HepG2 (cell line): ENCODE measurements at regions not wholly inside any gene's neighbourhood (a gene's known extent, or its start where the extent isn't known, plus 50 kb on each side); places are given as distances from the start of the nearest gene placed in this dataset.

ENCODE experiments used
- ATAC-seq: fragments of 200-7000 bp; cut with Tn5 transposase; 3 replicates; pipeline ENCODE4 v1.9.1; 2020; ENCODE audit warnings: mild to moderate bottlenecking, moderate library complexity
- BruUV-seq: library from RNA; stranded (reverse); fragments of 400-500 nt; replicated peaks from 2 replicates; lab custom pipeline; 2021; lab: Mats Ljungman, UMichigan
- CTCF ChIA-PET: fragments of 300-600 bp; formaldehyde crosslinking; extraction: SDS; loops from one replicate; lab custom pipeline; 2021; ENCODE audit warnings: low total read pairs, inconsistent platforms, low intra/inter-chr PET ratio; lab: Yijun Ruan, JAX
- POLR2A ChIA-PET: fragments of 350-600 bp; sonication (Branson Sonifier 250); formaldehyde crosslinking; loops from one replicate; lab custom pipeline; 2020; ENCODE audit warnings: antibody characterized with exemption, inconsistent platforms; lab: Yijun Ruan, JAX
- DNase-seq: peaks from one replicate; pipeline ENCODE4 v3.0.0-alpha.2; 2015; ENCODE audit warnings: low spot score
- FAIRE-seq: peaks from 3 replicates; lab custom pipeline; 2011; peaks lifted over from hg19 to GRCh38; lab: Jason Lieb, UNC
- H2AFZ ChIP-seq: one replicate; pipeline ENCODE4 v1.6.1; 2011; ENCODE audit warnings: low read length, inconsistent platforms
- H3K27ac ChIP-seq: fragments of 300-600 bp; 3 replicates; pipeline ENCODE4 v1.8.0; 2011; ENCODE audit warnings: mixed run types, mild to moderate bottlenecking, mixed read lengths, low read length, inconsistent platforms; ENCODE audit not compliant: insufficient read depth; ENCODE audit errors: extremely low read length
- H3K27me3 ChIP-seq, 2 experiments: fragments of 200-600 bp in 1 of 2; 2 replicates in 1 of 2; 3 replicates in 1 of 2; pipeline versions ENCODE4 v1.6.0 to v1.8.0; 2011; ENCODE audit warnings: low read length in 2 of 2, mild to moderate bottlenecking in 2 of 2, moderate library complexity in 2 of 2, inconsistent platforms in 1 of 2; ENCODE audit not compliant: insufficient read depth in 2 of 2, control insufficient read depth in 1 of 2
- H3K36me3 ChIP-seq, 2 experiments: fragments of 200-600 bp in 1 of 2; replicated peaks in 1 of 2; 2 replicates in 1 of 2; 3 replicates in 1 of 2; pipeline versions ENCODE4 v1.5.1 to v1.8.0; 2011; ENCODE audit warnings: low read length in 2 of 2, inconsistent platforms in 1 of 2; ENCODE audit not compliant: insufficient read depth in 2 of 2, control insufficient read depth in 1 of 2
- H3K4me1 ChIP-seq: 2 replicates; pipeline ENCODE4 v1.5.1; 2012; ENCODE audit warnings: low read length, inconsistent platforms; ENCODE audit not compliant: insufficient read depth
- H3K4me2 ChIP-seq: 2 replicates; pipeline ENCODE4 v1.6.0; 2011; ENCODE audit warnings: low read depth, low read length, inconsistent platforms
- H3K4me3 ChIP-seq, 3 experiments: fragments of 200-600 bp in 1 of 3; sonication (generic), shearing (Covaris generic) in 1 of 3; replicated peaks in 1 of 3; 2 replicates each; pipeline ENCODE4 v1.5.1; 2011 to 2016; ENCODE audit warnings: low read length in 3 of 3, inconsistent platforms in 2 of 3, low read depth in 2 of 3, mild to moderate bottlenecking in 2 of 3, control low read depth in 1 of 3, mixed read lengths in 1 of 3; ENCODE audit not compliant: insufficient read depth in 1 of 3
- H3K79me2 ChIP-seq: one replicate; pipeline ENCODE4 v1.6.1; 2011; ENCODE audit warnings: low read length, inconsistent platforms; ENCODE audit not compliant: insufficient read depth
- H3K9ac ChIP-seq: 2 replicates; pipeline ENCODE4 v1.6.0; 2011; ENCODE audit warnings: mild to moderate bottlenecking, low read depth, low read length, inconsistent platforms; ENCODE audit not compliant: insufficient read depth
- H3K9me3 ChIP-seq: 2 replicates; pipeline ENCODE4 v1.5.1; 2012; ENCODE audit warnings: mild to moderate bottlenecking, low read length
- H4K20me1 ChIP-seq: 2 replicates; pipeline ENCODE4 v1.6.0; 2011; ENCODE audit warnings: inconsistent platforms, mild to moderate bottlenecking, low read length, moderate library complexity; ENCODE audit not compliant: insufficient read depth
- HNRNPK ChIP-seq: fragments of 200-400 bp; formaldehyde crosslinking; IDR thresholded peaks from 2 replicates; pipeline ENCODE4 v1.6.1; 2018; ENCODE audit warnings: low read length, low read depth, moderate library complexity, mild to moderate bottlenecking; ENCODE audit not compliant: poor library complexity, severe bottlenecking
- KLF9 ChIP-seq: IDR thresholded peaks from 2 replicates; pipeline ENCODE4 v1.6.1; 2016; ENCODE audit warnings: low read depth
- LCORL ChIP-seq, 2 experiments: fragments of 450-650 bp in 1 of 2; sonication (generic) in 1 of 2; formaldehyde crosslinking in 1 of 2; IDR thresholded peaks; 2 replicates each; pipeline versions ENCODE4 v1.5.0 to v1.6.1; 2017 to 2020; ENCODE audit warnings: antibody characterized with exemption in 1 of 2, missing genetic modification reagents in 1 of 2
- MAZ ChIP-seq, 2 experiments: sonication (generic) in 1 of 2; formaldehyde crosslinking in 1 of 2; IDR thresholded peaks; 2 replicates each; pipeline versions ENCODE4 v1.5.0 to v1.6.1; 2012 to 2020; ENCODE audit warnings: low read depth in 2 of 2, mild to moderate bottlenecking in 2 of 2, borderline replicate concordance in 1 of 2, improper control_type of control experiment in 1 of 2, low read length in 1 of 2, missing genetic modification reagents in 1 of 2, moderate library complexity in 1 of 2
- MIER3 ChIP-seq: IDR thresholded peaks from 2 replicates; pipeline ENCODE4 v1.6.1; 2016; ENCODE audit warnings: missing compliant biosample characterization, borderline replicate concordance
- SNAPC2 ChIP-seq: sonication (generic); formaldehyde crosslinking; IDR thresholded peaks from 2 replicates; pipeline ENCODE4 v1.8.1; 2022; ENCODE audit warnings: mild to moderate bottlenecking, missing genetic modification reagents
- TP53 ChIP-seq: sonication (generic); formaldehyde crosslinking; conservative IDR thresholded peaks from 2 replicates; pipeline ENCODE4 v1.4.0; 2020; ENCODE audit warnings: missing genetic modification reagents
- YEATS4 ChIP-seq: sonication (generic); formaldehyde crosslinking; IDR thresholded peaks from 2 replicates; pipeline ENCODE4 v1.4.0; 2020; ENCODE audit warnings: missing genetic modification reagents, borderline replicate concordance
- ZMYM3 ChIP-seq: sonication (generic); formaldehyde crosslinking; IDR thresholded peaks from 2 replicates; pipeline ENCODE4 v1.5.1; 2020; ENCODE audit warnings: mild to moderate bottlenecking, missing genetic modification reagents
- ZNF20 ChIP-seq: sonication (generic); formaldehyde crosslinking; IDR thresholded peaks from 2 replicates; pipeline ENCODE4 v1.4.0; 2020; ENCODE audit warnings: mild to moderate bottlenecking, moderate library complexity, missing genetic modification reagents
- ZNF607 ChIP-seq: sonication (generic); formaldehyde crosslinking; IDR thresholded peaks from 2 replicates; pipeline ENCODE4 v1.5.1; 2020; ENCODE audit warnings: missing genetic modification reagents, mild to moderate bottlenecking, borderline replicate concordance
- ZNF709 ChIP-seq: sonication (generic); formaldehyde crosslinking; IDR thresholded peaks from 2 replicates; pipeline ENCODE4 v1.5.0; 2020; ENCODE audit warnings: mild to moderate bottlenecking, missing genetic modification reagents
- ZNF747 ChIP-seq: sonication (generic); formaldehyde crosslinking; IDR thresholded peaks from 2 replicates; pipeline ENCODE4 v1.8.1; 2023; ENCODE audit warnings: missing genetic modification reagents, mild to moderate bottlenecking, borderline replicate concordance
- ZNF776 ChIP-seq: sonication (generic); formaldehyde crosslinking; IDR thresholded peaks from 2 replicates; pipeline ENCODE4 v1.4.0; 2020; ENCODE audit warnings: mild to moderate bottlenecking, missing genetic modification reagents
- ZNF878 ChIP-seq: sonication (generic); formaldehyde crosslinking; IDR thresholded peaks from 2 replicates; pipeline ENCODE4 v1.8.1; 2023; ENCODE audit warnings: mild to moderate bottlenecking, missing genetic modification reagents, moderate library complexity
- WGBS: methylation state at CpG from one replicate; pipeline ENCODE4 v1.1.6; 2017; ENCODE audit warnings: low lambda C conversion rate; 5-methylcytosine and 5-hydroxymethylcytosine counted together
- in situ Hi-C: cut with HindIII; loops from 2 replicates; pipeline ENCODE4 v1.10.0; 2017; ENCODE audit warnings: low pct_unique_long_range_greater_than_20kb; ENCODE audit not compliant: extremely low pct_ligation_motif_present
- intact Hi-C: fragments of 100-400 bp; cut with micrococcal nuclease; formaldehyde crosslinking; loops from one replicate; pipeline ENCODE4 v1.10.0; 2022; ENCODE audit not compliant: unreplicated experiment
- TF ChIP-seq, protein P1 (sequence below): sonication (generic); formaldehyde crosslinking; IDR thresholded peaks from 2 replicates; pipeline ENCODE4 v1.4.0; 2020; ENCODE audit warnings: mild to moderate bottlenecking, missing genetic modification reagents
- TF ChIP-seq, protein P2 (sequence below): sonication (generic); formaldehyde crosslinking; IDR thresholded peaks from 2 replicates; pipeline ENCODE4 v1.8.0; 2022; ENCODE audit warnings: mild to moderate bottlenecking, missing genetic modification reagents, moderate library complexity
- TF ChIP-seq, protein P3 (sequence below): sonication (generic); formaldehyde crosslinking; IDR thresholded peaks from 2 replicates; pipeline ENCODE4 v1.5.1; 2020; ENCODE audit warnings: mild to moderate bottlenecking, missing genetic modification reagents, moderate library complexity
- TF ChIP-seq, protein P4 (sequence below): sonication (generic); formaldehyde crosslinking; IDR thresholded peaks from 2 replicates; pipeline ENCODE4 v1.5.1; 2020; ENCODE audit warnings: missing genetic modification reagents, mild to moderate bottlenecking, borderline replicate concordance

DNA sequence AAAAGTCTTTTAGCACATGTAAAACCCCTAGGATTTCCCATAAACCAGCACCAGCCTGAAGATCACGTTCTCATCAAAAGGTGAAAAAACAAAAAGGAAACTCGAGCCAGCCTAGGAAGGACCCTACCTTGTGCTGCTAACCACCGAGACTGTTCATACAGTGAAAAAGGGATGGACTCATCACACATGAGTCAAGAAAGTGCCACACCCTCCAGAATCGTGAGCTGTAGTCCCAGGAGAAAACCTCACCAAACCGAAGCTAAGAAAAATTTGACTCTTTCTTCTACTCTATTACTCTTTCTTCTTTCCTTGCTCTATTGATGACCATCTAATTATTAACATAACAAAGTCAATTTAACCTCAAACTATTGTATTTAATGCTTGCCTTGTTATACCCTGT is 124.8 kb upstream of the USP9Y start:
- intact Hi-C loops: no loop called here
- FAIRE-seq: no peak

More for the DNA sequence above, 124.8 kb upstream of the USP9Y start:
- H3K79me2 ChIP-seq: no peaks in the 10 kb centered on the region
- in situ Hi-C loops: no loop called here
- H3K27me3 ChIP-seq: no peaks in the 10 kb centered on the region
- H3K4me1 ChIP-seq: no peaks in the 10 kb centered on the region
- no peak overlapping the region for H3K27ac ChIP-seq
- 0% methylated on average over 5 of the region's 5 CpGs for WGBS
- TF ChIP-seq ZNF878 (CRISPR knock-in tag) (no peak), LCORL (IDR thresholded peaks at IDR 0.05) (no peak), LCORL (CRISPR knock-in tag; IDR thresholded peaks at IDR 0.05) (no peak), MIER3 (CRISPR knock-in tag) (no peak), TP53 (CRISPR knock-in tag) (no peak), ZNF709 (CRISPR knock-in tag) (no peak), SNAPC2 (CRISPR knock-in tag) (no peak), KLF9 (CRISPR knock-in tag) (no peak), ZNF776 (no peak), ZNF747 (CRISPR knock-in tag) (no peak), HNRNPK (no peak), MAZ (IDR thresholded peaks at IDR 0.05; ENCODE audit: borderline replicate concordance, low read depth, low read length) (no peak), MAZ (CRISPR knock-in tag; IDR thresholded peaks at IDR 0.05; ENCODE audit: low read depth) (no peak), ZMYM3 (no peak), ZNF20 (CRISPR knock-in tag) (no peak), YEATS4 (CRISPR knock-in tag) (no peak), ZNF607 (CRISPR knock-in tag) (no peak)
- TF ChIP-seq, protein P1, sequence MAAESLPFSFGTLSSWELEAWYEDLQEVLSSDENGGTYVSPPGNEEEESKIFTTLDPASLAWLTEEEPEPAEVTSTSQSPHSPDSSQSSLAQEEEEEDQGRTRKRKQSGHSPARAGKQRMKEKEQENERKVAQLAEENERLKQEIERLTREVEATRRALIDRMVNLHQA (CRISPR knock-in tag): no peak
- TF ChIP-seq, protein P2, sequence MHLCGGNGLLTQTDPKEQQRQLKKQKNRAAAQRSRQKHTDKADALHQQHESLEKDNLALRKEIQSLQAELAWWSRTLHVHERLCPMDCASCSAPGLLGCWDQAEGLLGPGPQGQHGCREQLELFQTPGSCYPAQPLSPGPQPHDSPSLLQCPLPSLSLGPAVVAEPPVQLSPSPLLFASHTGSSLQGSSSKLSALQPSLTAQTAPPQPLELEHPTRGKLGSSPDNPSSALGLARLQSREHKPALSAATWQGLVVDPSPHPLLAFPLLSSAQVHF (CRISPR knock-in tag): no peak
- TF ChIP-seq, protein P3, sequence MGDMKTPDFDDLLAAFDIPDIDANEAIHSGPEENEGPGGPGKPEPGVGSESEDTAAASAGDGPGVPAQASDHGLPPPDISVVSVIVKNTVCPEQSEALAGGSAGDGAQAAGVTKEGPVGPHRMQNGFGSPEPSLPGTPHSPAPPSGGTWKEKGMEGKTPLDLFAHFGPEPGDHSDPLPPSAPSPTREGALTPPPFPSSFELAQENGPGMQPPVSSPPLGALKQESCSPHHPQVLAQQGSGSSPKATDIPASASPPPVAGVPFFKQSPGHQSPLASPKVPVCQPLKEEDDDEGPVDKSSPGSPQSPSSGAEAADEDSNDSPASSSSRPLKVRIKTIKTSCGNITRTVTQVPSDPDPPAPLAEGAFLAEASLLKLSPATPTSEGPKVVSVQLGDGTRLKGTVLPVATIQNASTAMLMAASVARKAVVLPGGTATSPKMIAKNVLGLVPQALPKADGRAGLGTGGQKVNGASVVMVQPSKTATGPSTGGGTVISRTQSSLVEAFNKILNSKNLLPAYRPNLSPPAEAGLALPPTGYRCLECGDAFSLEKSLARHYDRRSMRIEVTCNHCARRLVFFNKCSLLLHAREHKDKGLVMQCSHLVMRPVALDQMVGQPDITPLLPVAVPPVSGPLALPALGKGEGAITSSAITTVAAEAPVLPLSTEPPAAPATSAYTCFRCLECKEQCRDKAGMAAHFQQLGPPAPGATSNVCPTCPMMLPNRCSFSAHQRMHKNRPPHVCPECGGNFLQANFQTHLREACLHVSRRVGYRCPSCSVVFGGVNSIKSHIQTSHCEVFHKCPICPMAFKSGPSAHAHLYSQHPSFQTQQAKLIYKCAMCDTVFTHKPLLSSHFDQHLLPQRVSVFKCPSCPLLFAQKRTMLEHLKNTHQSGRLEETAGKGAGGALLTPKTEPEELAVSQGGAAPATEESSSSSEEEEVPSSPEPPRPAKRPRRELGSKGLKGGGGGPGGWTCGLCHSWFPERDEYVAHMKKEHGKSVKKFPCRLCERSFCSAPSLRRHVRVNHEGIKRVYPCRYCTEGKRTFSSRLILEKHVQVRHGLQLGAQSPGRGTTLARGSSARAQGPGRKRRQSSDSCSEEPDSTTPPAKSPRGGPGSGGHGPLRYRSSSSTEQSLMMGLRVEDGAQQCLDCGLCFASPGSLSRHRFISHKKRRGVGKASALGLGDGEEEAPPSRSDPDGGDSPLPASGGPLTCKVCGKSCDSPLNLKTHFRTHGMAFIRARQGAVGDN (CRISPR knock-in tag): no peak
- TF ChIP-seq, protein P4, sequence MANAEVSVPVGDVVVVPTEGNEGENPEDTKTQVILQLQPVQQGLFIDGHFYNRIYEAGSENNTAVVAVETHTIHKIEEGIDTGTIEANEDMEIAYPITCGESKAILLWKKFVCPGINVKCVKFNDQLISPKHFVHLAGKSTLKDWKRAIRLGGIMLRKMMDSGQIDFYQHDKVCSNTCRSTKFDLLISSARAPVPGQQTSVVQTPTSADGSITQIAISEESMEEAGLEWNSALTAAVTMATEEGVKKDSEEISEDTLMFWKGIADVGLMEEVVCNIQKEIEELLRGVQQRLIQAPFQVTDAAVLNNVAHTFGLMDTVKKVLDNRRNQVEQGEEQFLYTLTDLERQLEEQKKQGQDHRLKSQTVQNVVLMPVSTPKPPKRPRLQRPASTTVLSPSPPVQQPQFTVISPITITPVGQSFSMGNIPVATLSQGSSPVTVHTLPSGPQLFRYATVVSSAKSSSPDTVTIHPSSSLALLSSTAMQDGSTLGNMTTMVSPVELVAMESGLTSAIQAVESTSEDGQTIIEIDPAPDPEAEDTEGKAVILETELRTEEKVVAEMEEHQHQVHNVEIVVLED: no peak
- H3K9me3 ChIP-seq: no peaks in the 10 kb centered on the region
- ChIA-PET CTCF (no interaction called here), POLR2A (no interaction called here)
- DNase-seq: no peak
- H2AFZ ChIP-seq: no peak overlapping the region
- no peak overlapping the region for H3K4me3 ChIP-seq
- BruUV-seq: no TSS peak
- no peak overlapping the region for H3K4me2 ChIP-seq
- H3K36me3 ChIP-seq: no peaks in the 10 kb centered on the region
- no peak overlapping the region for H3K9ac ChIP-seq
- no peak for ATAC-seq
- H4K20me1 ChIP-seq: no peaks in the 10 kb centered on the region
